GM23338 (cell line): ENCODE measurements at regions not wholly inside any gene's neighbourhood (a gene's known extent, or its start where the extent isn't known, plus 50 kb on each side); places are given as distances from the start of the nearest gene placed in this dataset.

Experiments used
- ATAC-seq: fragments of 200-7000 bp; cut with Tn5 transposase; 3 replicates; pipeline ENCODE4 v1.9.1; 2020
- DNase-seq: peaks from one replicate; pipeline ENCODE4 v3.0.0-alpha.2; 2015; ENCODE audit warnings: low spot score
- H2AFZ ChIP-seq: fragments of 200-600 bp; sonication (generic); 2 replicates; pipeline ENCODE4 v1.8.0; 2016; ENCODE audit warnings: antibody characterized with exemption, mild to moderate bottlenecking, moderate library complexity
- H3F3A ChIP-seq: fragments of 200-600 bp; sonication (generic); replicated peaks from 2 replicates; pipeline ENCODE4 v1.8.0; 2017; ENCODE audit warnings: antibody characterized with exemption, mixed run types, low read depth
- H3K27ac ChIP-seq: fragments of 200-600 bp; sonication (generic); 2 replicates; pipeline ENCODE4 v1.6.1; 2016; ENCODE audit warnings: low read depth
- H3K27me3 ChIP-seq: fragments of 200-600 bp; sonication (generic); 2 replicates; pipeline ENCODE4 v1.8.0; 2016; ENCODE audit warnings: mild to moderate bottlenecking, mixed run types, moderate library complexity; ENCODE audit not compliant: insufficient read depth
- H3K36me3 ChIP-seq: fragments of 200-600 bp; sonication (generic); 2 replicates; pipeline ENCODE4 v1.8.0; 2016; ENCODE audit warnings: mild to moderate bottlenecking; ENCODE audit not compliant: insufficient read depth
- H3K4me1 ChIP-seq: fragments of 200-600 bp; sonication (generic); 2 replicates; pipeline ENCODE4 v1.8.0; 2016; ENCODE audit warnings: mild to moderate bottlenecking, moderate library complexity; ENCODE audit not compliant: insufficient read depth
- H3K4me2 ChIP-seq: fragments of 200-600 bp; sonication (generic); 2 replicates; pipeline ENCODE4 v1.7.1; 2017; ENCODE audit warnings: mixed run types
- H3K4me3 ChIP-seq: fragments of 200-600 bp; sonication (generic); 2 replicates; pipeline ENCODE4 v1.6.1; 2016; ENCODE audit warnings: mixed run types
- H3K79me2 ChIP-seq: fragments of 200-600 bp; sonication (generic); replicated peaks from 2 replicates; pipeline ENCODE4 v1.8.0; 2017; ENCODE audit warnings: mild to moderate bottlenecking; ENCODE audit not compliant: insufficient read depth
- H3K9me2 ChIP-seq: fragments of 200-600 bp; sonication (generic); 2 replicates; pipeline ENCODE4 v1.8.0; 2017; ENCODE audit not compliant: insufficient read depth
- H4K20me1 ChIP-seq: fragments of 200-600 bp; sonication (generic); replicated peaks from 2 replicates; pipeline ENCODE4 v1.8.0; 2017; ENCODE audit warnings: mild to moderate bottlenecking; ENCODE audit not compliant: insufficient read depth
- H3K27ac Mint-ChIP-seq: 2 replicates; pipeline ENCODE4 v1.8.0; 2020; ENCODE audit warnings: inconsistent platforms, mild to moderate bottlenecking, moderate library complexity, mixed read lengths
- H3K27me3 Mint-ChIP-seq: 3 replicates; pipeline ENCODE4 v1.8.0; 2022; ENCODE audit warnings: low read depth, mild to moderate bottlenecking, moderate library complexity, mixed read lengths, inconsistent platforms; ENCODE audit not compliant: insufficient read depth, poor library complexity
- H3K36me3 Mint-ChIP-seq: 3 replicates; pipeline ENCODE4 v1.8.0; 2021; ENCODE audit warnings: low read depth, mild to moderate bottlenecking, inconsistent platforms, moderate library complexity, mixed read lengths
- H3K4me1 Mint-ChIP-seq: 3 replicates; pipeline ENCODE4 v1.8.0; 2020; ENCODE audit warnings: mild to moderate bottlenecking, inconsistent platforms, mixed read lengths
- H3K4me3 Mint-ChIP-seq: 3 replicates; pipeline ENCODE4 v1.8.0; 2021; ENCODE audit warnings: moderate library complexity, mild to moderate bottlenecking, inconsistent platforms, mixed read lengths
- H3K9me3 Mint-ChIP-seq: 3 replicates; pipeline ENCODE4 v1.8.0; 2020; ENCODE audit warnings: moderate library complexity, mild to moderate bottlenecking, inconsistent platforms, mixed read lengths
- CREB1 ChIP-seq: fragments of 250-450 bp; sonication (Bioruptor Pico); IDR thresholded peaks from 2 replicates; pipeline ENCODE4 v1.5.0; 2020; ENCODE audit warnings: low read depth, mild to moderate bottlenecking, moderate library complexity
- CTCF ChIP-seq, 2 experiments: fragments of 200-600 bp in 1 of 2; sonication (generic) in 1 of 2; conservative IDR thresholded peaks; 2 replicates each; pipeline versions ENCODE4 v1.5.1 to v1.6.1; 2016 to 2017; ENCODE audit warnings: antibody characterized with exemption in 2 of 2, low read depth in 2 of 2, mild to moderate bottlenecking in 2 of 2, moderate library complexity in 1 of 2
- ETS1 ChIP-seq: IDR thresholded peaks from 2 replicates; pipeline ENCODE4 v1.6.1; 2016; ENCODE audit warnings: antibody characterized with exemption
- EZH2 ChIP-seq: fragments of 200-600 bp; sonication (generic); IDR thresholded peaks from one replicate; pipeline ENCODE4 v1.8.0; 2017; ENCODE audit warnings: antibody characterized with exemption, mild to moderate bottlenecking, low read depth; ENCODE audit not compliant: unreplicated experiment
- EZH2phosphoT487 ChIP-seq: fragments of 200-600 bp; sonication (generic); IDR thresholded peaks from one replicate; pipeline ENCODE4 v1.8.1; 2018; ENCODE audit warnings: antibody characterized with exemption; ENCODE audit not compliant: unreplicated experiment
- JUNB ChIP-seq: IDR thresholded peaks from one replicate; pipeline ENCODE4 v1.6.1; 2016; ENCODE audit warnings: antibody characterized with exemption; ENCODE audit not compliant: unreplicated experiment
- NANOG ChIP-seq: IDR thresholded peaks from 2 replicates; pipeline ENCODE4 v1.6.1; 2016; ENCODE audit warnings: antibody characterized with exemption, borderline replicate concordance
- POLR2AphosphoS5 ChIP-seq: IDR thresholded peaks from 2 replicates; pipeline ENCODE4 v1.6.1; 2016; ENCODE audit warnings: antibody characterized with exemption, low read depth
- STAT1 ChIP-seq: IDR thresholded peaks from one replicate; pipeline ENCODE4 v1.6.1; 2016; ENCODE audit warnings: antibody characterized with exemption; ENCODE audit not compliant: unreplicated experiment
- ZNF114 ChIP-seq: fragments of 250-450 bp; sonication (Bioruptor Pico); IDR thresholded peaks from 2 replicates; pipeline ENCODE4 v1.5.0; 2020; ENCODE audit warnings: mild to moderate bottlenecking, moderate library complexity
- ZNF331 ChIP-seq: fragments of 250-450 bp; sonication (Bioruptor Pico); IDR thresholded peaks from 2 replicates; pipeline ENCODE4 v1.5.0; 2020; ENCODE audit warnings: low read depth, mild to moderate bottlenecking, moderate library complexity
- ZNF462 ChIP-seq: fragments of 250-450 bp; sonication (Bioruptor Pico); IDR thresholded peaks from 2 replicates; pipeline ENCODE4 v1.5.0; 2020; ENCODE audit warnings: mild to moderate bottlenecking, moderate library complexity
- TF ChIP-seq, protein P1 (sequence below): IDR thresholded peaks from one replicate; pipeline ENCODE4 v1.6.1; 2018; ENCODE audit warnings: antibody characterized with exemption; ENCODE audit not compliant: unreplicated experiment

DNA sequence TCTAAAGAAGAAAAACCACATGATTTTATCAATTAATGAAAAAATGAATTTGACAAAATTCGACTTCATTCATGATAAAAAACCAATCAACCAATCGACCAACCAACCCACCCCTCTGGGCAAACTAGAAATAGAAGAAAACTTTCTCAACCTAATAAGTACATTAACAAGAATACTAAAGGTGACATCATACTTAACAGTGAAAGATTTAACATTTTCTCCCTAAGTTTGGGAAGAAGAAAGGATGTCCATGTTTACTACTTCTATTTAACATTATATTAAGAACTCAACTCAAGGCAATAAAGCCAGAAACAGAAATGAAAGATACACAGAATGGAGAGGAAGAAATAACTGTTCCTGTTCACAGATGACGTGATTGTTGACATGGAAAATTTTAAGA, 476.1 kb upstream of the MEF2C start:
- Mint-ChIP-seq H3K9me3 (no peaks in the 10 kb centered on the region), H3K27ac (no peak overlapping the region), H3K4me1 (peaks cover 5% of the 10 kb centered on the region; the same call in 2 of the 3 replicates), H3K36me3 (no peaks in the 10 kb centered on the region), H3K27me3 (no peaks in the 10 kb centered on the region), H3K4me3 (no peak overlapping the region)
- ATAC-seq = no peak
- no peaks in the 10 kb centered on the region for H3F3A ChIP-seq
- H3K79me2 ChIP-seq = no peaks in the 10 kb centered on the region
- H3K4me1 ChIP-seq = no peaks in the 10 kb centered on the region
- H3K4me2 ChIP-seq = no peak overlapping the region
- H3K9me2 ChIP-seq = no peaks in the 10 kb centered on the region
- H3K4me3 ChIP-seq = no peak overlapping the region
- no peak for DNase-seq
- no peaks in the 10 kb centered on the region for H4K20me1 ChIP-seq
- H3K36me3 ChIP-seq = no peaks in the 10 kb centered on the region
- no peak for TF ChIP-seq JUNB
- TF ChIP-seq ETS1 = no peak
- TF ChIP-seq, protein P1, sequence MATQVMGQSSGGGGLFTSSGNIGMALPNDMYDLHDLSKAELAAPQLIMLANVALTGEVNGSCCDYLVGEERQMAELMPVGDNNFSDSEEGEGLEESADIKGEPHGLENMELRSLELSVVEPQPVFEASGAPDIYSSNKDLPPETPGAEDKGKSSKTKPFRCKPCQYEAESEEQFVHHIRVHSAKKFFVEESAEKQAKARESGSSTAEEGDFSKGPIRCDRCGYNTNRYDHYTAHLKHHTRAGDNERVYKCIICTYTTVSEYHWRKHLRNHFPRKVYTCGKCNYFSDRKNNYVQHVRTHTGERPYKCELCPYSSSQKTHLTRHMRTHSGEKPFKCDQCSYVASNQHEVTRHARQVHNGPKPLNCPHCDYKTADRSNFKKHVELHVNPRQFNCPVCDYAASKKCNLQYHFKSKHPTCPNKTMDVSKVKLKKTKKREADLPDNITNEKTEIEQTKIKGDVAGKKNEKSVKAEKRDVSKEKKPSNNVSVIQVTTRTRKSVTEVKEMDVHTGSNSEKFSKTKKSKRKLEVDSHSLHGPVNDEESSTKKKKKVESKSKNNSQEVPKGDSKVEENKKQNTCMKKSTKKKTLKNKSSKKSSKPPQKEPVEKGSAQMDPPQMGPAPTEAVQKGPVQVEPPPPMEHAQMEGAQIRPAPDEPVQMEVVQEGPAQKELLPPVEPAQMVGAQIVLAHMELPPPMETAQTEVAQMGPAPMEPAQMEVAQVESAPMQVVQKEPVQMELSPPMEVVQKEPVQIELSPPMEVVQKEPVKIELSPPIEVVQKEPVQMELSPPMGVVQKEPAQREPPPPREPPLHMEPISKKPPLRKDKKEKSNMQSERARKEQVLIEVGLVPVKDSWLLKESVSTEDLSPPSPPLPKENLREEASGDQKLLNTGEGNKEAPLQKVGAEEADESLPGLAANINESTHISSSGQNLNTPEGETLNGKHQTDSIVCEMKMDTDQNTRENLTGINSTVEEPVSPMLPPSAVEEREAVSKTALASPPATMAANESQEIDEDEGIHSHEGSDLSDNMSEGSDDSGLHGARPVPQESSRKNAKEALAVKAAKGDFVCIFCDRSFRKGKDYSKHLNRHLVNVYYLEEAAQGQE = no peak
- TF ChIP-seq POLR2AphosphoS5 = no peak
- no peak for TF ChIP-seq STAT1
- TF ChIP-seq ZNF462 (CRISPR knock-in tag) = no peak
- TF ChIP-seq EZH2 = no peak
- TF ChIP-seq CTCF (conservative IDR thresholded peaks at IDR 0.05; ENCODE audit: low read depth in 2 of 2) = no peak
- TF ChIP-seq ZNF331 (CRISPR knock-in tag) = no peak
- no peak for TF ChIP-seq EZH2phosphoT487
- no peak for TF ChIP-seq ZNF114 (CRISPR knock-in tag)
- TF ChIP-seq CREB1 = no peak
- TF ChIP-seq NANOG = no peak
- H3K27me3 ChIP-seq = no peaks in the 10 kb centered on the region
- H3K27ac ChIP-seq = no peak overlapping the region
- no peak overlapping the region for H2AFZ ChIP-seq
